ENCODE measurements at regions not wholly inside any gene's neighbourhood (a gene's known extent, or its start where the extent isn't known, plus 50 kb on each side); places are given as distances from the start of the nearest gene placed in this dataset.

GRCh38 chr6:134560019-134560418 lies 242.1 kb upstream of the SGK1 start:
- CTCF ChIA-PET: interaction anchor here (0.6 to 1.2 kb wide), 3 partner anchors 122 to 262 kb away, joined by 3 read pairs; no protein-coding TSS in a partner anchor
- intact Hi-C loops (cut with micrococcal nuclease): no loop called here
- DNase-seq (ENCODE audit: unreplicated experiment): no peak
- Mint-ChIP-seq H3K4me1 (ENCODE audit: insufficient read depth, unreplicated experiment) (no peaks in the 10 kb centered on the region), H3K4me3 (ENCODE audit: unreplicated experiment) (no peak overlapping the region), H3K9me3 (ENCODE audit: unreplicated experiment) (no peaks in the 10 kb centered on the region), H3K27me3 (ENCODE audit: insufficient read depth, unreplicated experiment) (no peaks in the 10 kb centered on the region), H3K27ac (ENCODE audit: low read depth, unreplicated experiment) (no peak overlapping the region), H3K36me3 (ENCODE audit: insufficient read depth, unreplicated experiment) (no peaks in the 10 kb centered on the region)
- POLR2A ChIA-PET: interaction anchor here (0.6 to 1.0 kb wide), 3 partner anchors 10 to 462 kb away, joined by 3 to 6 read pairs (median 3); no protein-coding TSS in a partner anchor
- TF ChIP-seq CTCF (IDR thresholded peaks at IDR 0.05; ENCODE audit: unreplicated experiment): no peak
- no TSS peak for BruUV-seq (replicated peaks)

- intact Hi-C loops (cut with micrococcal nuclease): no loop called here
- TF ChIP-seq CTCF (IDR thresholded peaks at IDR 0.05; ENCODE audit: unreplicated experiment): no peak
- H3K4me1 Mint-ChIP-seq (ENCODE audit: insufficient read depth, unreplicated experiment): no peaks in the 10 kb centered on the region
- ChIA-PET CTCF (no interaction called here), POLR2A (interaction anchor here (0.9 to 1.3 kb wide), 3 partner anchors 9 to 135 kb away, joined by 3 read pairs; no protein-coding TSS in a partner anchor)
- DNase-seq (ENCODE audit: unreplicated experiment): no peak
- no TSS peak for BruUV-seq (replicated peaks)
- H3K9me3 Mint-ChIP-seq (ENCODE audit: unreplicated experiment): no peaks in the 10 kb centered on the region
- H3K27ac Mint-ChIP-seq (ENCODE audit: low read depth, unreplicated experiment): no peak overlapping the region
- H3K36me3 Mint-ChIP-seq (ENCODE audit: insufficient read depth, unreplicated experiment): no peaks in the 10 kb centered on the region
- no peak overlapping the region for H3K4me3 Mint-ChIP-seq (ENCODE audit: unreplicated experiment)
- H3K27me3 Mint-ChIP-seq (ENCODE audit: insufficient read depth, unreplicated experiment): no peaks in the 10 kb centered on the region
Measured at GRCh38 chr6:134557509-134557908, 239.6 kb upstream of the SGK1 start.

- no peak for TF ChIP-seq CTCF (IDR thresholded peaks at IDR 0.05; ENCODE audit: unreplicated experiment)
- BruUV-seq (replicated peaks): no TSS peak
- Mint-ChIP-seq H3K36me3 (ENCODE audit: insufficient read depth, unreplicated experiment) (no peaks in the 10 kb centered on the region), H3K9me3 (ENCODE audit: unreplicated experiment) (no peaks in the 10 kb centered on the region), H3K4me3 (ENCODE audit: unreplicated experiment) (no peak overlapping the region), H3K27me3 (ENCODE audit: insufficient read depth, unreplicated experiment) (no peaks in the 10 kb centered on the region), H3K4me1 (ENCODE audit: insufficient read depth, unreplicated experiment) (peaks cover 12% of the 10 kb centered on the region), H3K27ac (ENCODE audit: low read depth, unreplicated experiment) (no peak overlapping the region)
- no peak for DNase-seq (ENCODE audit: unreplicated experiment)
- intact Hi-C loops (cut with micrococcal nuclease): no loop called here
- CTCF ChIA-PET: interaction anchor here (0.7 to 1.6 kb wide), 3 partner anchors 12 to 281 kb away, joined by 3 to 5 read pairs (median 4); no protein-coding TSS in a partner anchor
- POLR2A ChIA-PET: no interaction called here
Measured at GRCh38 chr6:134555672-134556071, 237.8 kb upstream of the SGK1 start.

GRCh38 chr6:134553936-134554335 lies 236.0 kb upstream of the SGK1 start:
- H3K4me3 Mint-ChIP-seq (ENCODE audit: unreplicated experiment): no peak overlapping the region
- no TSS peak for BruUV-seq (replicated peaks)
- TF ChIP-seq CTCF (IDR thresholded peaks at IDR 0.05; ENCODE audit: unreplicated experiment): no peak
- no peak overlapping the region for H3K27ac Mint-ChIP-seq (ENCODE audit: low read depth, unreplicated experiment)
- ChIA-PET CTCF (no interaction called here), POLR2A (no interaction called here)
- no peaks in the 10 kb centered on the region for H3K27me3 Mint-ChIP-seq (ENCODE audit: insufficient read depth, unreplicated experiment)
- no peaks in the 10 kb centered on the region for H3K9me3 Mint-ChIP-seq (ENCODE audit: unreplicated experiment)
- H3K4me1 Mint-ChIP-seq (ENCODE audit: insufficient read depth, unreplicated experiment): peaks cover 16% of the 10 kb centered on the region
- intact Hi-C loops (cut with micrococcal nuclease): no loop called here
- no peaks in the 10 kb centered on the region for H3K36me3 Mint-ChIP-seq (ENCODE audit: insufficient read depth, unreplicated experiment)
- DNase-seq (ENCODE audit: unreplicated experiment): no peak

All from MCF 10A (cell line).